ENCODE measurements at regions not wholly inside any gene's neighbourhood (a gene's known extent, or its start where the extent isn't known, plus 50 kb on each side); places are given as distances from the start of the nearest gene placed in this dataset.

- no peak for TF ChIP-seq NRF1 (IDR thresholded peaks at IDR 0.05; ENCODE audit: low read depth, low read length)
- TF ChIP-seq YY1 (IDR thresholded peaks at IDR 0.05; ENCODE audit: low read depth), result no peak
- TF ChIP-seq TCF12 (IDR thresholded peaks at IDR 0.05), result no peak
- no peak for TF ChIP-seq TAF1 (IDR thresholded peaks at IDR 0.05; ENCODE audit: borderline replicate concordance, low read depth, low read length)
- no peak for TF ChIP-seq FOXJ3 (CRISPR knock-in tag; IDR thresholded peaks at IDR 0.05)
- no peak for TF ChIP-seq JUND (IDR thresholded peaks at IDR 0.05)
Measured at GRCh38 chr3:188049606-188050530, 104.1 kb upstream of the LPP start.

All from SK-N-SH (cell line).